ENCODE measurements at regions not wholly inside any gene's neighbourhood (a gene's known extent, or its start where the extent isn't known, plus 50 kb on each side); places are given as distances from the start of the nearest gene placed in this dataset.
A peak's percentile ranks its signal among the peaks of the same experiment; 100 is the strongest.

GRCh38 chr17:51487947-51488346, 227.6 kb downstream of the UTP18 start:
- Histone ChIP-seq H3K36me3 (ENCODE audit: control insufficient read depth, insufficient read depth, low read length) (no peaks in the 10 kb centered on the region), H3K79me2 (ENCODE audit: control insufficient read depth, insufficient read depth, low read length) (no peaks in the 10 kb centered on the region), H4K20me1 (replicated peaks; ENCODE audit: control insufficient read depth, insufficient read depth, low read length) (no peaks in the 10 kb centered on the region), H2AFZ (ENCODE audit: low read depth, low read length) (no peak overlapping the region), H3K9me1 (ENCODE audit: control insufficient read depth, insufficient read depth, low read length) (no peaks in the 10 kb centered on the region), H3K4me1 (replicated peaks in 1 of 2; ENCODE audit: control insufficient read depth in 2 of 2, insufficient read depth in 2 of 2, low read length in 2 of 2) (no peaks in the 10 kb centered on the region), H3K27ac (ENCODE audit: extremely low read depth, low read depth, low read length) (no peak overlapping the region), H3K9ac (ENCODE audit: insufficient read depth in 1 of 2, low read depth in 2 of 2, low read length in 2 of 2) (no peak overlapping the region), H3K4me3 (no peak overlapping the region), H3K9me3 (replicated peaks; ENCODE audit: control insufficient read depth, insufficient read depth, low read depth, low read length) (no peaks in the 10 kb centered on the region), H3K27me3 (ENCODE audit: control insufficient read depth in 2 of 2, insufficient read depth in 2 of 2, low read length in 2 of 2) (peaks cover 2 to 4% of the 10 kb centered on the region in 2 experiments; a peak in 1 of 5 replicates), H3K4me2 (ENCODE audit: insufficient read depth, low read length) (peak overlapping the region; percentile 30; the same call in 1 of the 2 replicates)
- CTCF ChIA-PET (ENCODE audit: low intra/inter-chr PET ratio), result no interaction called here
- POLR2A ChIA-PET, result no interaction called here
- intact Hi-C loops (cut with micrococcal nuclease) (no loop called here), in situ Hi-C loops (cut with MboI) (no loop called here)
- peak; percentile 31 to 48 (median 34) for DNase-seq (ENCODE audit: extremely low read depth in 1 of 4, low spot score in 3 of 4)
- peak; percentile 94 for ATAC-seq
- BruUV-seq (replicated peaks), result no TSS peak
- WGBS (ENCODE audit: insufficient coverage, low coverage, missing lambda C conversion rate), result 14% methylated on average over 14 of the region's 14 CpGs
- peak; percentile 65 for FAIRE-seq
- TF ChIP-seq, protein P1, sequence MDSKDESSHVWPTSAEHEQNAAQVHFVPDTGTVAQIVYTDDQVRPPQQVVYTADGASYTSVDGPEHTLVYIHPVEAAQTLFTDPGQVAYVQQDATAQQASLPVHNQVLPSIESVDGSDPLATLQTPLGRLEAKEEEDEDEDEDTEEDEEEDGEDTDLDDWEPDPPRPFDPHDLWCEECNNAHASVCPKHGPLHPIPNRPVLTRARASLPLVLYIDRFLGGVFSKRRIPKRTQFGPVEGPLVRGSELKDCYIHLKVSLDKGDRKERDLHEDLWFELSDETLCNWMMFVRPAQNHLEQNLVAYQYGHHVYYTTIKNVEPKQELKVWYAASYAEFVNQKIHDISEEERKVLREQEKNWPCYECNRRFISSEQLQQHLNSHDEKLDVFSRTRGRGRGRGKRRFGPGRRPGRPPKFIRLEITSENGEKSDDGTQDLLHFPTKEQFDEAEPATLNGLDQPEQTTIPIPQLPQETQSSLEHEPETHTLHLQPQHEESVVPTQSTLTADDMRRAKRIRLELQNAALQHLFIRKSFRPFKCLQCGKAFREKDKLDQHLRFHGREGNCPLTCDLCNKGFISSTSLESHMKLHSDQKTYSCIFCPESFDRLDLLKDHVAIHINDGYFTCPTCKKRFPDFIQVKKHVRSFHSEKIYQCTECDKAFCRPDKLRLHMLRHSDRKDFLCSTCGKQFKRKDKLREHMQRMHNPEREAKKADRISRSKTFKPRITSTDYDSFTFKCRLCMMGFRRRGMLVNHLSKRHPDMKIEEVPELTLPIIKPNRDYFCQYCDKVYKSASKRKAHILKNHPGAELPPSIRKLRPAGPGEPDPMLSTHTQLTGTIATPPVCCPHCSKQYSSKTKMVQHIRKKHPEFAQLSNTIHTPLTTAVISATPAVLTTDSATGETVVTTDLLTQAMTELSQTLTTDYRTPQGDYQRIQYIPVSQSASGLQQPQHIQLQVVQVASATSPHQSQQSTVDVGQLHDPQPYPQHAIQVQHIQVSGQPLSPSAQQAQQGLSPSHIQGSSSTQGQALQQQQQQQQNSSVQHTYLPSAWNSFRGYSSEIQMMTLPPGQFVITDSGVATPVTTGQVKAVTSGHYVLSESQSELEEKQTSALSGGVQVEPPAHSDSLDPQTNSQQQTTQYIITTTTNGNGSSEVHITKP (IDR thresholded peaks at IDR 0.05; ENCODE audit: partially characterized antibody), result no peak
- TF ChIP-seq BCL6 (CRISPR knock-in tag; IDR thresholded peaks at IDR 0.05) (no peak), ATF1 (CRISPR knock-in tag; IDR thresholded peaks at IDR 0.05) (no peak), ATF1 (tag; IDR thresholded peaks at IDR 0.05) (no peak), RAD21 (CRISPR knock-in tag; conservative IDR thresholded peaks at IDR 0.05 in 1 of 2, IDR thresholded peaks at IDR 0.05 in 1 of 2) (peak in 1 of 2 experiments; percentile 34; a peak in 1 of 4 replicates), NR2F6 (CRISPR knock-in tag; IDR thresholded peaks at IDR 0.05) (no peak), ZNF121 (CRISPR knock-in tag; conservative IDR thresholded peaks at IDR 0.05) (no peak), MECOM (CRISPR knock-in tag; IDR thresholded peaks at IDR 0.05) (no peak), NCOA6 (IDR thresholded peaks at IDR 0.05) (no peak), KDM5B (IDR thresholded peaks at IDR 0.05; ENCODE audit: insufficient replicate concordance, low read depth, low read length) (no peak), POLR3G (IDR thresholded peaks at IDR 0.05; ENCODE audit: extremely low read depth, insufficient read length, insufficient replicate concordance) (no peak), ZNF717 (CRISPR knock-in tag; IDR thresholded peaks at IDR 0.05) (no peak)
- TF ChIP-seq, protein P2, sequence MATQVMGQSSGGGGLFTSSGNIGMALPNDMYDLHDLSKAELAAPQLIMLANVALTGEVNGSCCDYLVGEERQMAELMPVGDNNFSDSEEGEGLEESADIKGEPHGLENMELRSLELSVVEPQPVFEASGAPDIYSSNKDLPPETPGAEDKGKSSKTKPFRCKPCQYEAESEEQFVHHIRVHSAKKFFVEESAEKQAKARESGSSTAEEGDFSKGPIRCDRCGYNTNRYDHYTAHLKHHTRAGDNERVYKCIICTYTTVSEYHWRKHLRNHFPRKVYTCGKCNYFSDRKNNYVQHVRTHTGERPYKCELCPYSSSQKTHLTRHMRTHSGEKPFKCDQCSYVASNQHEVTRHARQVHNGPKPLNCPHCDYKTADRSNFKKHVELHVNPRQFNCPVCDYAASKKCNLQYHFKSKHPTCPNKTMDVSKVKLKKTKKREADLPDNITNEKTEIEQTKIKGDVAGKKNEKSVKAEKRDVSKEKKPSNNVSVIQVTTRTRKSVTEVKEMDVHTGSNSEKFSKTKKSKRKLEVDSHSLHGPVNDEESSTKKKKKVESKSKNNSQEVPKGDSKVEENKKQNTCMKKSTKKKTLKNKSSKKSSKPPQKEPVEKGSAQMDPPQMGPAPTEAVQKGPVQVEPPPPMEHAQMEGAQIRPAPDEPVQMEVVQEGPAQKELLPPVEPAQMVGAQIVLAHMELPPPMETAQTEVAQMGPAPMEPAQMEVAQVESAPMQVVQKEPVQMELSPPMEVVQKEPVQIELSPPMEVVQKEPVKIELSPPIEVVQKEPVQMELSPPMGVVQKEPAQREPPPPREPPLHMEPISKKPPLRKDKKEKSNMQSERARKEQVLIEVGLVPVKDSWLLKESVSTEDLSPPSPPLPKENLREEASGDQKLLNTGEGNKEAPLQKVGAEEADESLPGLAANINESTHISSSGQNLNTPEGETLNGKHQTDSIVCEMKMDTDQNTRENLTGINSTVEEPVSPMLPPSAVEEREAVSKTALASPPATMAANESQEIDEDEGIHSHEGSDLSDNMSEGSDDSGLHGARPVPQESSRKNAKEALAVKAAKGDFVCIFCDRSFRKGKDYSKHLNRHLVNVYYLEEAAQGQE (IDR thresholded peaks at IDR 0.05; ENCODE audit: borderline replicate concordance), result 0 out of 2 replicates have a peak, but pooled peaks have one; percentile 3
- TF ChIP-seq, protein P2 (CRISPR knock-in tag; IDR thresholded peaks at IDR 0.05; ENCODE audit: low read depth), result no peak
